ENCODE measurements at regions not wholly inside any gene's neighbourhood (a gene's known extent, or its start where the extent isn't known, plus 50 kb on each side); places are given as distances from the start of the nearest gene placed in this dataset.

GRCh38 chr18:61972389-61973264 lies 79.8 kb upstream of the RNF152 start:
- TF ChIP-seq EZH2 (IDR thresholded peaks at IDR 0.05; ENCODE audit: borderline replicate concordance, low read depth, low read length, severe bottlenecking) (no peak), CTCF (IDR thresholded peaks at IDR 0.05; ENCODE audit: borderline replicate concordance, extremely low read depth, low read length, poor library complexity, severe bottlenecking) (no peak)

Data from DND-41 (cell line).